OCI-LY7 (cell line): ENCODE measurements at regions not wholly inside any gene's neighbourhood (a gene's known extent, or its start where the extent isn't known, plus 50 kb on each side); places are given as distances from the start of the nearest gene placed in this dataset.
A peak's percentile ranks its signal among the peaks of the same experiment; 100 is the strongest.

Experiments
- CTCF ChIP-seq: fragments of 200-600 bp; sonication (generic); conservative IDR thresholded peaks from 2 replicates; pipeline ENCODE4 v1.5.1; 2014; ENCODE audit warnings: mild to moderate bottlenecking, antibody characterized with exemption, low read length, moderate library complexity, mixed read lengths
- EZH2phosphoT487 ChIP-seq: fragments of 200-600 bp; sonication (generic); IDR thresholded peaks from 2 replicates; pipeline ENCODE4 v1.6.1; 2018; ENCODE audit warnings: low read depth, borderline replicate concordance, mild to moderate bottlenecking, mixed run types, antibody characterized with exemption, low read length, moderate library complexity, mixed read lengths

- TF ChIP-seq CTCF, result peak; percentile 49; the same call in 1 of the 2 replicates
- TF ChIP-seq EZH2phosphoT487, result no peak
These were observed 103.2 kb upstream of the FOXP4 start for GRCh38 chr6:41442800-41443501.
